ENCODE measurements at regions not wholly inside any gene's neighbourhood (a gene's known extent, or its start where the extent isn't known, plus 50 kb on each side); places are given as distances from the start of the nearest gene placed in this dataset.

DNA sequence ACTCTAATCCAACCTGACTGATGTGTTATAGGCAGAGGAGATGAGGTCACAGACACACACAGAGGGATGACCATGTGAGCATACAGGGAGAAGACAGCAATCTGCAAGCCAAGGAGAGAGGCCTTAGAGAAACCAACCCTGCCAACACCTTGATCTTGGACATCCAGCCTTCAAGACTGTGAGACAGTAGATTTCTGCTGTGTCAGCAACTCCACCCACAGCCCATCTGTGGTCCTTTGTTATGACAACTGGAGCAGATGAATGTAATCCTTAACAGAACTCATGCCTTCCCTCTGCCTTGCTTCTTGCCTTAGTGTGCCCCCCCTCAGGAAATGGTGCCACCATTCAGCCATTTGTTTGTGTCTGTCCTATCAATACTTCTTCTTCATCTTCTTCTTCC lies 107.4 kb downstream of the NXNL2 start:
- TF ChIP-seq, protein P1, sequence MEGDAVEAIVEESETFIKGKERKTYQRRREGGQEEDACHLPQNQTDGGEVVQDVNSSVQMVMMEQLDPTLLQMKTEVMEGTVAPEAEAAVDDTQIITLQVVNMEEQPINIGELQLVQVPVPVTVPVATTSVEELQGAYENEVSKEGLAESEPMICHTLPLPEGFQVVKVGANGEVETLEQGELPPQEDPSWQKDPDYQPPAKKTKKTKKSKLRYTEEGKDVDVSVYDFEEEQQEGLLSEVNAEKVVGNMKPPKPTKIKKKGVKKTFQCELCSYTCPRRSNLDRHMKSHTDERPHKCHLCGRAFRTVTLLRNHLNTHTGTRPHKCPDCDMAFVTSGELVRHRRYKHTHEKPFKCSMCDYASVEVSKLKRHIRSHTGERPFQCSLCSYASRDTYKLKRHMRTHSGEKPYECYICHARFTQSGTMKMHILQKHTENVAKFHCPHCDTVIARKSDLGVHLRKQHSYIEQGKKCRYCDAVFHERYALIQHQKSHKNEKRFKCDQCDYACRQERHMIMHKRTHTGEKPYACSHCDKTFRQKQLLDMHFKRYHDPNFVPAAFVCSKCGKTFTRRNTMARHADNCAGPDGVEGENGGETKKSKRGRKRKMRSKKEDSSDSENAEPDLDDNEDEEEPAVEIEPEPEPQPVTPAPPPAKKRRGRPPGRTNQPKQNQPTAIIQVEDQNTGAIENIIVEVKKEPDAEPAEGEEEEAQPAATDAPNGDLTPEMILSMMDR (IDR thresholded peaks at IDR 0.05): no peak
- H3K4me1 ChIP-seq (ENCODE audit: control insufficient read depth in 1 of 2, low read depth in 2 of 2): peaks cover 0 to 5% of the 10 kb centered on the region in 2 donors
- DNase-seq (ENCODE audit: low spot score): no peak
- H3K36me3 ChIP-seq: no peaks in the 10 kb centered on the region
- no peak for ATAC-seq (ENCODE audit: insufficient number of reproducible peaks, low FRiP score, low read depth)
- H3K9me3 ChIP-seq: peaks cover under 1% of the 10 kb centered on the region
- H3K4me3 ChIP-seq: no peak overlapping the region
- no peaks in the 10 kb centered on the region for H3K27me3 ChIP-seq (replicated peaks; ENCODE audit: insufficient read depth)
- H3K27ac ChIP-seq: no peak overlapping the region

- Histone ChIP-seq H3K27me3 (replicated peaks; ENCODE audit: insufficient read depth) (no peaks in the 10 kb centered on the region), H3K27ac (no peak overlapping the region), H3K36me3 (no peaks in the 10 kb centered on the region), H3K4me1 (ENCODE audit: control insufficient read depth in 1 of 2, low read depth in 2 of 2) (peaks cover 0 to 5% of the 10 kb centered on the region in 2 donors), H3K9me3 (no peaks in the 10 kb centered on the region), H3K4me3 (no peak overlapping the region)
- TF ChIP-seq, protein P1 (IDR thresholded peaks at IDR 0.05): no peak
- DNase-seq (ENCODE audit: low spot score) (no peak), ATAC-seq (ENCODE audit: insufficient number of reproducible peaks, low FRiP score, low read depth) (no peak)
Measured at GRCh38 chr9:88643931-88644330, 109.0 kb downstream of the NXNL2 start.

DNA sequence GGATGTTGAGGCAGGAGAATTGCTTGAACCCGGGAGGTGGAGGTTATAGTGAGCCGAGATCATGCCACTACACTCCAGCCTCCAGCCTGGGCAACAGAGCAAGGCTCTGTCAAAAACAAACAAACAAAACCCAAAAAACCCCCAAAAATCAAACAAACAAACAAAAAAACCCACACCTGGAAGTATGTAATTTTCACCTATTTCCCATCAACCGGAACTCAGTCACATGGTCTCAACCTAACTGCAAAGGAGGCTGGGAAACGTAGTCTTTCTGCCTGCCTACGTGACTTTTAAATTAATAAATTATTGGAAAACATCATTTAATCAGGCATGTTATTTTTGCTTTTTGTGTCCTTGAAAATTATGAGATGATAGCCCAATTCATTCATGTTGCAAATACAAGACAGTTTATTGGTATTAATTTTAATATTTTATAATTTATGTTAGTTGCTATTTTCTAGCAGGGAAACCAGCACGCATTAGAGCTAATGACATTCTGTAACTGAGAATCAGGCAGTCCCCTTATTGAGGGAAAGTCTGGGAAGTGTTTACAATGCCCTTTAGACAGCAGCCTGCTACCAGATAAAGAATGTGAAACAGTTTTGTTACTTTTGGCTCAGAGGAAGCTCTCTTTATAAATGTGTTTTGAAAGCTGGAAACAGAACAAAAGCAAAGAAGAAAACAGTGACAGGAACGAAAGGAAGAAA lies 110.3 kb downstream of the NXNL2 start:
- ATAC-seq (ENCODE audit: insufficient number of reproducible peaks, low FRiP score, low read depth): no peak
- H3K27ac ChIP-seq: no peak overlapping the region

GRCh38 chr9:88645879-88646199 lies 110.9 kb downstream of the NXNL2 start:
- TF ChIP-seq, protein P1 (IDR thresholded peaks at IDR 0.05): no peak
- ATAC-seq (ENCODE audit: insufficient number of reproducible peaks, low FRiP score, low read depth): no peak
- no peak overlapping the region for H3K27ac ChIP-seq

More for the DNA sequence above, 110.3 kb downstream of the NXNL2 start:
- Histone ChIP-seq H3K27me3 (replicated peaks; ENCODE audit: insufficient read depth) (no peaks in the 10 kb centered on the region), H3K9me3 (no peaks in the 10 kb centered on the region), H3K4me1 (ENCODE audit: control insufficient read depth in 1 of 2, low read depth in 2 of 2) (peaks cover 0 to 5% of the 10 kb centered on the region in 2 donors), H3K36me3 (no peaks in the 10 kb centered on the region), H3K4me3 (no peak overlapping the region)
- no peak for DNase-seq (ENCODE audit: low spot score)
- TF ChIP-seq, protein P1 (IDR thresholded peaks at IDR 0.05): no peak

DNA sequence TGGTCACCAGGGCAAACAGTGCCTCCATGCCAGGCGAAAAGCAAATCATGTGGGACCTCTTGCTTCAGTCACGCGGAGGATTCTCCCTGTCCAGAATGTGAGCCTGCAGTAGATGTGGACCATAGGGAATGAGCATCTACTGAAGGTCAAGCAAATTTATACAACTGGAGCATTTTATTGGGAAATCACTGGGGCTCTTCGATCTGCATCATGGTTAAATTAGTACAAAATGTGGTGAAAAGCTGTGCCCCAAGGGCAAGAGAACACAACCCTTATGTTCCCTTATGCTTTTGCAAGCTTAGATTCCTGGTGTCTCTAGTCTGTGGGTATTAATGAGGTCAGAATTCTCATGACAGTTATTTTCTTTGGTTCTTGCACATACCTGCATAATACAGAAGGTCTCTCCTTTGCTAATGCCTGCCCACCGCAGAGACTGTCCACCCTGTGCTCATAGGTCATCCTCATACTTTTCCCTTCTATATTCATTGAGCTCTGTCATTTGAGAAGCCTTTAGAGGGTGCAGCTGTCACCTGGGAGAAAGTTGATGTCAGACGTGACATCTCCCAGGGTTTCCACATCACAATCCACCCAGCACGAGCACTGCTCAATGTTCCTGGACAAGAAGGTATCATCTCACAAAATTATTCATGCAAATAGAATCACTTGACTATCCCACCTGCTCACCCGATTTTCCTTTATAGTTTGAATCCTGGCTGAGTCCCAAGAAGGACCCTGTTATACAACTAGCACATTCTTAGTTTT lies 111.7 kb downstream of the NXNL2 start:
- DNase-seq (ENCODE audit: low spot score) (no peak), ATAC-seq (ENCODE audit: insufficient number of reproducible peaks, low FRiP score, low read depth) (no peak)
- Histone ChIP-seq H3K4me1 (ENCODE audit: control insufficient read depth in 1 of 2, low read depth in 2 of 2) (peaks cover 1 to 8% of the 10 kb centered on the region in 2 donors), H3K36me3 (no peaks in the 10 kb centered on the region), H3K4me3 (no peak overlapping the region), H3K9me3 (no peaks in the 10 kb centered on the region), H3K27me3 (replicated peaks; ENCODE audit: insufficient read depth) (no peaks in the 10 kb centered on the region), H3K27ac (no peak overlapping the region)
- TF ChIP-seq, protein P1 (IDR thresholded peaks at IDR 0.05): no peak

More at GRCh38 chr9:88645879-88646199, 110.9 kb downstream of the NXNL2 start:
- Histone ChIP-seq H3K36me3 (no peaks in the 10 kb centered on the region), H3K27me3 (replicated peaks; ENCODE audit: insufficient read depth) (no peaks in the 10 kb centered on the region), H3K4me1 (ENCODE audit: control insufficient read depth in 1 of 2, low read depth in 2 of 2) (peaks cover 0 to 5% of the 10 kb centered on the region in 2 donors), H3K9me3 (no peaks in the 10 kb centered on the region), H3K4me3 (no peak overlapping the region)
- no peak for DNase-seq (ENCODE audit: low spot score)

All from thoracic aorta (tissue), 2 donors.